ENCODE measurements at regions not wholly inside any gene's neighbourhood (a gene's known extent, or its start where the extent isn't known, plus 50 kb on each side); places are given as distances from the start of the nearest gene placed in this dataset.

DNA sequence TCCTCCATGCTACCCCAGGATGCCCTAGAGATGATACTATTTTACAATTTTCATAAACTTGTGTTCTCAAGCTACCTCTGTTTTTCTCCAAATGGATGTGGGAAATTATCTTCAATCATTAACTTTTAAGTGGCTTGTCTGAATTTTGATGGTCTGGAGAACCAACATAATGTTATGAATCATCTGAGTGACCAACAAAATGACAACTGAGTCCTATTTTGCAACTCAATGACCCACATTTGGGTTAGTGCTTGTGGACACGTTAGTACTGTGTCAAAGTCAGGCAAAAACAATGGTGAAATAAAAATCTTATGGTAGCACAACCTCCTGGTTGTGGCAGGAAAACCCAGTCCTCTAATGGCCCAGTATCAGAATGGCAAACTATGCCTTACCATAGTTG lies 352.4 kb upstream of the ZNF385D start:
- Mint-ChIP-seq H3K4me3 (ENCODE audit: unreplicated experiment) (no peak overlapping the region), H3K9me3 (ENCODE audit: unreplicated experiment) (peaks cover 4% of the 10 kb centered on the region), H3K36me3 (ENCODE audit: unreplicated experiment) (no peaks in the 10 kb centered on the region), H3K27ac (ENCODE audit: unreplicated experiment) (no peak overlapping the region), H3K4me1 (ENCODE audit: unreplicated experiment) (no peaks in the 10 kb centered on the region), H3K27me3 (ENCODE audit: unreplicated experiment) (peaks cover 4% of the 10 kb centered on the region)
- TF ChIP-seq, protein P1, sequence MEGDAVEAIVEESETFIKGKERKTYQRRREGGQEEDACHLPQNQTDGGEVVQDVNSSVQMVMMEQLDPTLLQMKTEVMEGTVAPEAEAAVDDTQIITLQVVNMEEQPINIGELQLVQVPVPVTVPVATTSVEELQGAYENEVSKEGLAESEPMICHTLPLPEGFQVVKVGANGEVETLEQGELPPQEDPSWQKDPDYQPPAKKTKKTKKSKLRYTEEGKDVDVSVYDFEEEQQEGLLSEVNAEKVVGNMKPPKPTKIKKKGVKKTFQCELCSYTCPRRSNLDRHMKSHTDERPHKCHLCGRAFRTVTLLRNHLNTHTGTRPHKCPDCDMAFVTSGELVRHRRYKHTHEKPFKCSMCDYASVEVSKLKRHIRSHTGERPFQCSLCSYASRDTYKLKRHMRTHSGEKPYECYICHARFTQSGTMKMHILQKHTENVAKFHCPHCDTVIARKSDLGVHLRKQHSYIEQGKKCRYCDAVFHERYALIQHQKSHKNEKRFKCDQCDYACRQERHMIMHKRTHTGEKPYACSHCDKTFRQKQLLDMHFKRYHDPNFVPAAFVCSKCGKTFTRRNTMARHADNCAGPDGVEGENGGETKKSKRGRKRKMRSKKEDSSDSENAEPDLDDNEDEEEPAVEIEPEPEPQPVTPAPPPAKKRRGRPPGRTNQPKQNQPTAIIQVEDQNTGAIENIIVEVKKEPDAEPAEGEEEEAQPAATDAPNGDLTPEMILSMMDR (IDR thresholded peaks at IDR 0.05): no peak
- DNase-seq (ENCODE audit: extremely low spot score, unreplicated experiment): no peak

- H3K4me1 Mint-ChIP-seq (ENCODE audit: unreplicated experiment): no peaks in the 10 kb centered on the region
- TF ChIP-seq, protein P1 (IDR thresholded peaks at IDR 0.05): no peak
- H3K27ac Mint-ChIP-seq (ENCODE audit: unreplicated experiment): no peak overlapping the region
- H3K4me3 Mint-ChIP-seq (ENCODE audit: unreplicated experiment): no peak overlapping the region
- H3K36me3 Mint-ChIP-seq (ENCODE audit: unreplicated experiment): no peaks in the 10 kb centered on the region
- H3K9me3 Mint-ChIP-seq (ENCODE audit: unreplicated experiment): no peaks in the 10 kb centered on the region
- H3K27me3 Mint-ChIP-seq (ENCODE audit: unreplicated experiment): peaks cover 3% of the 10 kb centered on the region
- no peak for DNase-seq (ENCODE audit: extremely low spot score, unreplicated experiment)
These were observed 355.3 kb upstream of the ZNF385D start for GRCh38 chr3:22106213-22106896.

DNA sequence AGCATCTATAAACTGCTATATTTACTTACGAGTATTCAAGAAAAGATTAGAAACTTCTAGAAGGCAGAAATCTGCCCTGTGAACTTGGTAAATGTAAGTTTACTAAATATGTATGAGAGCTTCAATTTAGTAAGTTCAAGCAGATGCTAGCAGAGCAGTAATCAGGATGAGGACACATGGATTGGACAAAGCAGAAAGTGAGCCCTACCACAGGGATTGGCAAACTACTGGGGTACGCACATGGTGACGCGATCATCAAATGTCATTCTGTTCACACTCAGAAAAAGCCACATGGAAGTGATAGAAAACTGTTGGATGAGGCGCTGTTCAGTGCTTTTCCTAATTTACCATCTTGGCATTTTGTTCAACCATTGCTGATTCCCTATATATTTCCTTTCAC lies 360.2 kb upstream of the ZNF385D start:
- Mint-ChIP-seq H3K4me3 (ENCODE audit: unreplicated experiment) (no peak overlapping the region), H3K9me3 (ENCODE audit: unreplicated experiment) (no peaks in the 10 kb centered on the region), H3K36me3 (ENCODE audit: unreplicated experiment) (no peaks in the 10 kb centered on the region), H3K27me3 (ENCODE audit: unreplicated experiment) (peaks cover 12% of the 10 kb centered on the region), H3K4me1 (ENCODE audit: unreplicated experiment) (peaks cover 13% of the 10 kb centered on the region), H3K27ac (ENCODE audit: unreplicated experiment) (no peak overlapping the region)
- no peak for DNase-seq (ENCODE audit: extremely low spot score, unreplicated experiment)
- TF ChIP-seq, protein P1 (IDR thresholded peaks at IDR 0.05): no peak

GRCh38 chr3:22113453-22113852 lies 362.4 kb upstream of the ZNF385D start:
- Mint-ChIP-seq H3K9me3 (ENCODE audit: unreplicated experiment) (no peaks in the 10 kb centered on the region), H3K36me3 (ENCODE audit: unreplicated experiment) (no peaks in the 10 kb centered on the region), H3K27me3 (ENCODE audit: unreplicated experiment) (peaks cover 13% of the 10 kb centered on the region), H3K4me3 (ENCODE audit: unreplicated experiment) (no peak overlapping the region), H3K4me1 (ENCODE audit: unreplicated experiment) (peaks cover 18% of the 10 kb centered on the region), H3K27ac (ENCODE audit: unreplicated experiment) (no peak overlapping the region)
- DNase-seq (ENCODE audit: extremely low spot score, unreplicated experiment): no peak
- TF ChIP-seq, protein P1 (IDR thresholded peaks at IDR 0.05): no peak

DNA sequence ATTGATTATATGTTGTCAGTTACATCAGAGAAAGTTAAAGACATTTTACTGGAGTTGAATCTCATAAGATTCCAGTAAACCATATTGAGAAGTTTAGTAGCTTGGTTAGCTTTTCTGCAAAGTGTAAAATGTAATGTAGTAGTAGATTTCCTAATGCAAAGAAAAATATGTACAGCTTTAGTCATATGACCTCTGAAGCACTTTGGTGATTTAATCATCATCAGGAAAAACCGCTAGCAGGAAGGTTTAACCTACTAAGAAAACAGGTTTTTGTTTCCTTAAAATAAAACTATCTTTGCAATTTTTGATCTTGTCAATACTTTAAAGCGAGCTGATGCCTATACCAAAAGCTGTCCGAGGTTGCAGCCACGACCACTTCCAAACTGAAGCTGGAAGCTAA lies 364.6 kb upstream of the ZNF385D start:
- Mint-ChIP-seq H3K4me3 (ENCODE audit: unreplicated experiment) (no peak overlapping the region), H3K36me3 (ENCODE audit: unreplicated experiment) (no peaks in the 10 kb centered on the region), H3K9me3 (ENCODE audit: unreplicated experiment) (no peaks in the 10 kb centered on the region), H3K4me1 (ENCODE audit: unreplicated experiment) (peaks cover 18% of the 10 kb centered on the region), H3K27me3 (ENCODE audit: unreplicated experiment) (peaks cover 20% of the 10 kb centered on the region), H3K27ac (ENCODE audit: unreplicated experiment) (no peak overlapping the region)
- TF ChIP-seq, protein P1 (IDR thresholded peaks at IDR 0.05): no peak
- no peak for DNase-seq (ENCODE audit: extremely low spot score, unreplicated experiment)
